K562 (cell line): ENCODE measurements at regions not wholly inside any gene's neighbourhood (a gene's known extent, or its start where the extent isn't known, plus 50 kb on each side); places are given as distances from the start of the nearest gene placed in this dataset.

ENCODE experiments used
- ATAC-seq: fragments of 200-7000 bp; cut with Tn5 transposase; 3 replicates; pipeline ENCODE4 v1.9.1; 2020; ENCODE audit warnings: moderate library complexity
- BruUV-seq: library from RNA; stranded (reverse); fragments of 400-500 nt; replicated peaks from 2 replicates; lab custom pipeline; 2021; lab: Mats Ljungman, UMichigan
- CTCF ChIA-PET: fragments of 300-600 bp; formaldehyde crosslinking; extraction: SDS; loops from one replicate; lab custom pipeline; 2021; ENCODE audit warnings: low intra/inter-chr PET ratio; lab: Yijun Ruan, JAX
- POLR2A ChIA-PET: fragments of 300-600, 350-650 bp; sonication (Branson Sonifier 250); formaldehyde crosslinking; extraction: SDS; loops from one replicate; lab custom pipeline; 2021; ENCODE audit warnings: antibody characterized with exemption, inconsistent platforms; lab: Yijun Ruan, JAX
- DNase-seq, 4 experiments: peaks; one replicate each; pipeline versions ENCODE4 v3.0.0 to v3.0.0-alpha.2; 2011 to 2018; ENCODE audit warnings: low spot score in 3 of 4, mixed read lengths in 3 of 4; ENCODE audit errors: extremely low read depth in 1 of 4
- FAIRE-seq: peaks from 2 replicates; lab custom pipeline; 2011; peaks lifted over from hg19 to GRCh38; lab: Jason Lieb, UNC
- H2AFZ ChIP-seq: 2 replicates; pipeline ENCODE4 v1.6.0; 2011; ENCODE audit warnings: low read depth, low read length, control low read depth, inconsistent platforms
- H3K27ac ChIP-seq: fragments of 200-600 bp; 3 replicates; pipeline ENCODE4 v1.8.0; 2011; ENCODE audit warnings: low read depth, mild to moderate bottlenecking, control low read depth, inconsistent platforms, low read length, moderate library complexity, mixed read lengths; ENCODE audit errors: extremely low read depth
- H3K27me3 ChIP-seq, 2 experiments: fragments of 300-600 bp in 1 of 2; 2 replicates in 1 of 2; 3 replicates in 1 of 2; pipeline versions ENCODE4 v1.6.0 to v1.8.0; 2011; ENCODE audit warnings: inconsistent platforms in 2 of 2, low read length in 2 of 2, mild to moderate bottlenecking in 1 of 2, mixed read lengths in 1 of 2, moderate library complexity in 1 of 2; ENCODE audit not compliant: control insufficient read depth in 2 of 2, insufficient read depth in 2 of 2
- H3K36me3 ChIP-seq: fragments of 300-600 bp; 3 replicates; pipeline ENCODE4 v1.8.0; 2011; ENCODE audit warnings: mild to moderate bottlenecking, low read length, inconsistent platforms; ENCODE audit not compliant: control insufficient read depth, insufficient read depth
- H3K4me1 ChIP-seq, 2 experiments: fragments of 200-600 bp in 1 of 2; replicated peaks in 1 of 2; 2 replicates in 1 of 2; 3 replicates in 1 of 2; pipeline versions ENCODE4 v1.5.1 to v1.8.0; 2011; ENCODE audit warnings: inconsistent platforms in 2 of 2, low read length in 2 of 2, mild to moderate bottlenecking in 1 of 2, mixed read lengths in 1 of 2, moderate library complexity in 1 of 2; ENCODE audit not compliant: control insufficient read depth in 2 of 2, insufficient read depth in 2 of 2
- H3K4me2 ChIP-seq: 2 replicates; pipeline ENCODE4 v1.6.1; 2011; ENCODE audit warnings: low read length, control low read depth, inconsistent platforms, mixed read lengths; ENCODE audit not compliant: insufficient read depth
- H3K4me3 ChIP-seq: fragments of 200-600 bp; sonication (generic), shearing (Covaris generic); 2 replicates; pipeline ENCODE4 v1.5.1; 2016; ENCODE audit warnings: control low read depth, inconsistent platforms
- H3K79me2 ChIP-seq: fragments of 200-600 bp; 3 replicates; pipeline ENCODE4 v1.8.0; 2011; ENCODE audit warnings: low read length, inconsistent platforms; ENCODE audit not compliant: control insufficient read depth, insufficient read depth
- H3K9ac ChIP-seq, 2 experiments: 2 replicates each; pipeline versions ENCODE4 v1.6.0 to v1.6.1; 2011; ENCODE audit warnings: low read depth in 2 of 2, low read length in 2 of 2, control low read depth in 1 of 2, inconsistent platforms in 1 of 2, mild to moderate bottlenecking in 1 of 2, mixed read lengths in 1 of 2; ENCODE audit not compliant: insufficient read depth in 1 of 2
- H3K9me1 ChIP-seq: one replicate; pipeline ENCODE4 v1.6.0; 2011; ENCODE audit warnings: inconsistent platforms, mild to moderate bottlenecking, low read length, moderate library complexity; ENCODE audit not compliant: control insufficient read depth, insufficient read depth
- H3K9me3 ChIP-seq: replicated peaks from 2 replicates; pipeline ENCODE4 v1.5.1; 2011; ENCODE audit warnings: low read depth, low read length, inconsistent platforms; ENCODE audit not compliant: control insufficient read depth, insufficient read depth
- H4K20me1 ChIP-seq: replicated peaks from 2 replicates; pipeline ENCODE4 v1.6.1; 2011; ENCODE audit warnings: low read length, inconsistent platforms, mixed read lengths; ENCODE audit not compliant: control insufficient read depth, insufficient read depth
- CREBBP ChIP-seq: IDR thresholded peaks from one replicate; pipeline ENCODE4 v1.6.1; 2012; ENCODE audit warnings: low read depth, mild to moderate bottlenecking, control low read depth, inconsistent platforms, low read length
- KDM1A ChIP-seq, 2 experiments: fragments of 450-650 bp; IDR thresholded peaks; 2 replicates each; pipeline ENCODE4 v1.6.1; 2016; ENCODE audit warnings: mild to moderate bottlenecking in 2 of 2
- PCBP2 ChIP-seq: fragments of 200-400 bp; formaldehyde crosslinking; IDR thresholded peaks from 2 replicates; pipeline ENCODE4 v1.6.1; 2018; ENCODE audit warnings: low read length, low read depth, mild to moderate bottlenecking, moderate library complexity; ENCODE audit not compliant: poor library complexity, severe bottlenecking
- POLR3G ChIP-seq: IDR thresholded peaks from 2 replicates; pipeline ENCODE4 v1.6.1; 2011; ENCODE audit not compliant: insufficient read length, insufficient replicate concordance; ENCODE audit errors: extremely low read depth
- SAP30 ChIP-seq: fragments of 200-600 bp; sonication (generic); IDR thresholded peaks from 2 replicates; pipeline ENCODE4 v1.6.1; 2012; ENCODE audit warnings: borderline replicate concordance, low read depth, mild to moderate bottlenecking, moderate library complexity, low read length, control low read depth, inconsistent platforms; ENCODE audit not compliant: insufficient read depth, poor library complexity, severe bottlenecking
- SRSF7 ChIP-seq: fragments of 200-400 bp; formaldehyde crosslinking; optimal IDR thresholded peaks from 2 replicates; pipeline ENCODE3; 2017; ENCODE audit warnings: mild to moderate bottlenecking, low read depth, low read length
- THAP12 ChIP-seq: fragments of 250-450 bp; sonication (Bioruptor Pico); IDR thresholded peaks from 2 replicates; pipeline ENCODE4 v1.9.0; 2021; ENCODE audit warnings: mild to moderate bottlenecking, inconsistent platforms
- ZNF318 ChIP-seq, 2 experiments: fragments of 450-650 bp; IDR thresholded peaks; 2 replicates each; pipeline ENCODE4 v1.6.1; 2016; ENCODE audit warnings: mild to moderate bottlenecking in 2 of 2, borderline replicate concordance in 1 of 2, low read depth in 1 of 2, moderate library complexity in 1 of 2
- ZNF347 ChIP-seq: fragments of 450-650 bp; formaldehyde crosslinking; IDR thresholded peaks from 2 replicates; pipeline ENCODE4 v1.4.0; 2020; ENCODE audit warnings: low read depth, mild to moderate bottlenecking, moderate library complexity
- ZNF507 ChIP-seq: conservative IDR thresholded peaks from 2 replicates; pipeline ENCODE4 v1.6.1; 2017; ENCODE audit warnings: missing genetic modification characterization, missing compliant biosample characterization
- WGBS: fragments of 100-300 bp; shearing (Covaris generic); methylation state at CpG from one replicate; pipeline ENCODE4 v1.1.6; 2016; ENCODE audit warnings: low coverage, mixed read lengths; ENCODE audit not compliant: insufficient coverage; ENCODE audit errors: missing lambda C conversion rate; 5-methylcytosine and 5-hydroxymethylcytosine counted together
- in situ Hi-C: fragments of 300-500 bp; cut with MboI; formaldehyde crosslinking; loops from 4 replicates; pipeline ENCODE4 v1.15.0; 2018; ENCODE audit warnings: inconsistent platforms, mixed read lengths
- intact Hi-C: fragments of 100-400 bp; cut with micrococcal nuclease; formaldehyde crosslinking; loops from 2 replicates; pipeline ENCODE4 v1.14.2; 2022
- TF ChIP-seq, protein P1 (sequence below): fragments of 250-450 bp; sonication (Bioruptor Pico); IDR thresholded peaks from 2 replicates; pipeline ENCODE4 v1.8.0; 2022; ENCODE audit warnings: moderate library complexity, mild to moderate bottlenecking, inconsistent platforms

GRCh38 chr5:84597904-84598303 lies 213.2 kb upstream of the EDIL3 start:
- Histone ChIP-seq H3K4me1 (no peaks in the 10 kb centered on the region), H3K36me3 (no peaks in the 10 kb centered on the region), H3K27me3 (no peaks in the 10 kb centered on the region), H4K20me1 (no peaks in the 10 kb centered on the region), H3K79me2 (no peaks in the 10 kb centered on the region), H3K4me3 (no peak overlapping the region), H3K9ac (no peak overlapping the region), H2AFZ (no peak overlapping the region), H3K9me1 (no peaks in the 10 kb centered on the region), H3K4me2 (no peak overlapping the region), H3K27ac (no peak overlapping the region), H3K9me3 (no peaks in the 10 kb centered on the region; the same call in 1 of the 2 replicates)
- no peak for ATAC-seq
- intact Hi-C loops: no loop called here
- ChIA-PET CTCF (no interaction called here), POLR2A (no interaction called here)
- BruUV-seq: no TSS peak
- FAIRE-seq: no peak
- DNase-seq: no peak
- 8% methylated on average over 2 of the region's 2 CpGs for WGBS
- in situ Hi-C loops: no loop called here
- TF ChIP-seq, protein P1, sequence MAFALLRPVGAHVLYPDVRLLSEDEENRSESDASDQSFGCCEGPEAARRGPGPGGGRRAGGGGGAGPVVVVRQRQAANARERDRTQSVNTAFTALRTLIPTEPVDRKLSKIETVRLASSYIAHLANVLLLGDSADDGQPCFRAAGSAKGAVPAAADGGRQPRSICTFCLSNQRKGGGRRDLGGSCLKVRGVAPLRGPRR: no peak
- no peak for TF ChIP-seq POLR3G
- no peak for TF ChIP-seq ZNF347
- TF ChIP-seq PCBP2: no peak
- no peak for TF ChIP-seq SRSF7
- TF ChIP-seq KDM1A (IDR thresholded peaks at IDR 0.05): no peak
- no peak for TF ChIP-seq CREBBP
- no peak for TF ChIP-seq THAP12 (CRISPR knock-in tag)
- no peak for TF ChIP-seq ZNF318 (IDR thresholded peaks at IDR 0.05; ENCODE audit: borderline replicate concordance in 1 of 2, low read depth in 1 of 2)
- TF ChIP-seq ZNF507: no peak
- TF ChIP-seq SAP30: no peak
